HG03108 (cell line): ENCODE measurements at regions not wholly inside any gene's neighbourhood (a gene's known extent, or its start where the extent isn't known, plus 50 kb on each side); places are given as distances from the start of the nearest gene placed in this dataset.
"Not testable (repeated sequence)": the region's sequence is repeated elsewhere in the genome, so short reads cannot be mapped to it uniquely, and the experiment has no call there.

Source experiments
- ATAC-seq: cut with Tn5 transposase; IDR thresholded peaks from one replicate; pipeline ENCODE4 v1.9.1; 2021; ENCODE audit warnings: moderate library complexity; ENCODE audit not compliant: unreplicated experiment

DNA sequence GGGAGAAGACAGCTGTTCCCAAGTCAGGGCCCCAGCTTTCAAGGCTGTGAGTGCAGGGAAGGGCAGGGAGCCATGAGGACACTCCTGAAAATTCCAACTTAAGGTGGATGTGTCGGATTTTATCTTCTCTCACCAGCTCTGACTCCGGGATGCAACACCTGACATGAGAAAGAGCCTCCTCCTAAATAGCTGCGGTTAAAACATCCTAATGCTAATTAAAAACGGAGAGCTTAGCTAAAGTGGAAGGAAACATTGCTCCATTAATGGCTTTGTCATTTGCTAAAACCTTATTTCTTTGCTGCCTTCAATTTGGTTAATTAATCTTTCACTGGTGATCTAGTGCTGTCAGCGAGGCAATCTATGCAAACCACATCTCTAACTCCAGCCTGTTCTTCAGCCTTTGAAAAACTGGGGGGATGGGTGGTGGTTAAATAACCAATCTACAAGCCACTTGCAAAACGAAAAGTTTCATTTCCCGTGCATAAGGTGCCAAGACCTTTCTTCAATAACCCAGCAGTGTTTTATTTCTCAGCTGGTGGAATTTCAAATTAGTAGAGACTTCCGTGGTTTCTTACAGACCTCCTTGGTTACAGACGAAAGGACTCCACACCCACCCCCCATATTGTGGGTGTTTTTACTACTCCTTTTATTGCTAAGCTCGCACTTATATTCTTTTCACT lies 379.6 kb downstream of the MLLT3 start:
- ATAC-seq: peak; percentile 91

DNA sequence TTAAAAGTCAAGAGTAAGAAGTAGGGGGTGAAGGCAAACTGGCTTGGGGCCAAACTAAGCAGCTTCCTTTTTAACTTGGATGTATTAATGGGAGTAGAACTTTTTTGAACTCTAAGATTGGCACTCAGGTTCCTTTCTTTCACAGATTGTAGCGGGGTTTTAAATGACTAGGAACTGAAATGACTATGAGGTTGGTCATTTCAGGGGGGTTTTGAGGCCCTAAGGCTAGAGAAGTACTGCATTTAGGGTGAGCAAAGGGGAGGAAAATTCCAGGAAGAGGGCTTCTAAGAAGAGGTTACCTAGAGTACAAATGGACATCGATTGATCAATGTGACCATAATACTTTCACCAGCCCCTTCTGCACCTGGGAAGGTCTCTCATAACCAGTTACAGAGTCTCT lies 381.8 kb downstream of the MLLT3 start:
- ATAC-seq: no peak

DNA sequence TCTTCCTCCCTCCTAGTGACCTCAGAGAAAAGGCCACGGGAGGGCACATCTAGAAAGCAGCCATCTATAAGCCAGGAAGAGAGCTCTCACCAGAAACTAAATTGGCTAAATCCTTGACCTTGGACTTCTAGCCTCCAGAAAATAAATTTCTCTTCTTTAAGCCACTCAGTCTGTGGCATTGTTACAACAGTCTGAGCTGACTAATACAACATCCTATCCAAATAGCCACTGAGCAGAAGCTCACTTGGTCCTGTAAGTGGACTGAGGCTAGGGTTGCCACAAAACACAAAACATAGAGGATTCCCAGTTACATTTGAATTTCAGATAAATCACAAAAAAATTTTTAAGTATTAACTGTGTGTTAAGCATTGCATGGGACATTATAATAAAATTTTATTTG lies 383.4 kb downstream of the MLLT3 start:
- no peak for ATAC-seq

DNA sequence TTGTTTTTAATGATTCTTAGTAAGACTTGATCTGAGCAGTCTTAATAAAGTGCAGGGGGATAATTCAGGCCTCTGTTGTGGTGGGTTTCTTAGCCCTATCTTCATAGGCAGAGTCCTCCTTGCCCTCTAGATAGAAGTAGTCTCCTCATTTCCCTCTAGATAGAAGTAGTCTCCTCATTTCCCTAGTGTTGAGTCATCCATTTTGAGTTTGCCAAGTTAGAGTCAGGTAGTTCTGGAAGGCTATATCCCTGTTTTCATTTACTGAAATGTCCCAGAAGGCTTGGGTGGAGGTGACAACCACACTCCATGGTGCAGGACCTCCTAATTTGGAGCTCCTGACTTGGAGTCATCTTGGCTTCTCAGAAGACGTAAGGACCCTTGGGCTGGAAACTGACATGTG lies 384.6 kb downstream of the MLLT3 start:
- no peak for ATAC-seq

DNA sequence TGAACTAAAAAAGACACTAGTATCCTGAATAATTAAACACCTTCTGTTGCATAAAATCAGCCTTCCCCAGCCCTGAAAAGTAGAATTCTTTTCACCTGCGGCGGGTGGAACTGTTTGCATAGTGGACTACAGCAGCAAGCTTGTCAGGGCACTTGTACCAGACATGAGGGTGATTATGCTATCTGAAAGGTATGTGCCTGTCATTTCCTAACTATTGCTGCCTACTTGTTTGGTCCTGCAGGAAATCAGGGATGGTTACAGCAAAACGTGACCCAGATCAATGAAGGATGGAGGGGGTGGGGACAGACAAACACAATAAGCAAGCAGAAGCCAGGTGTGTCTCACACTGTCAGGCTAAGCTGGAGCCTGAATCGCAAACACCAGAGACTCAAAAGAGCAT lies 385.6 kb downstream of the MLLT3 start:
- ATAC-seq: no peak

DNA sequence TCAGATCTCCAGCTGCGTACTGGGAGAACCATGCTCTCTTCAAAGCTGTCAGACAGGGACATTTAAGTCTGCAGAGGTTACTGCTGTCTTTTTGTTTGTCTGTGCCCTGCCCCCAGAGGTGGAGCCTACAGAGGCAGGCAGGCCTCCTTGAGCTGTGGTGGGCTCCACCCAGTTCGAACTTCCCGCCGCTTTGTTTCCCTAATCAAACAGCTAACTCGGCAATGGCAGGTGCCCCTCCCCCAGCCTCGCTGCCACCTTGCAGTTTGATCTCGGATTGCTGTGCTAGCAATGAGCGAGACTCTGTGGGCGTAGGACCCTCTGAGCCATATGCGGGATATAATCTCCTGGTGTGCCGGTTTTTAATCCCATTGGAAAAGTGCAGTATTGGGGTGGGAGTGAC lies 387.1 kb downstream of the MLLT3 start:
- not testable (repeated sequence) for ATAC-seq

DNA sequence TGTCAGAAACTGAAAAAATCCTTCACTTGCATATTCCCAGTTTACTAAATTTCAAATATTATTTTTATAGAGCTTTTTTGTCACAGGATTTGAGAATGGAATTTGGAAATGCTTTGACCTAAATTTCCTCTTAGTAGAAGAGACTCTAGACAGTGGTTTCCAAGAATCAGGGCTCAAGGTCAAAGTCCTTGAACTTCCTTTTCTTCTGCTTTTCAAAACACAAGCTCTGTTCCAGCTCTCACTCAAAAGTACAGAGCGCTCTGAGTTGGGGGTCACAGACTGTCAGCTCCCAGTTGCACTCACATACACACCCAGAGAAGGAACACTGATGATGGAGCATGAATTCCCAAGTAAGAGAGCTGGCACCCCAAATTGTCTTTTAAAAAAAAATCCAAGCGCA lies 394.2 kb downstream of the MLLT3 start:
- ATAC-seq: no peak

DNA sequence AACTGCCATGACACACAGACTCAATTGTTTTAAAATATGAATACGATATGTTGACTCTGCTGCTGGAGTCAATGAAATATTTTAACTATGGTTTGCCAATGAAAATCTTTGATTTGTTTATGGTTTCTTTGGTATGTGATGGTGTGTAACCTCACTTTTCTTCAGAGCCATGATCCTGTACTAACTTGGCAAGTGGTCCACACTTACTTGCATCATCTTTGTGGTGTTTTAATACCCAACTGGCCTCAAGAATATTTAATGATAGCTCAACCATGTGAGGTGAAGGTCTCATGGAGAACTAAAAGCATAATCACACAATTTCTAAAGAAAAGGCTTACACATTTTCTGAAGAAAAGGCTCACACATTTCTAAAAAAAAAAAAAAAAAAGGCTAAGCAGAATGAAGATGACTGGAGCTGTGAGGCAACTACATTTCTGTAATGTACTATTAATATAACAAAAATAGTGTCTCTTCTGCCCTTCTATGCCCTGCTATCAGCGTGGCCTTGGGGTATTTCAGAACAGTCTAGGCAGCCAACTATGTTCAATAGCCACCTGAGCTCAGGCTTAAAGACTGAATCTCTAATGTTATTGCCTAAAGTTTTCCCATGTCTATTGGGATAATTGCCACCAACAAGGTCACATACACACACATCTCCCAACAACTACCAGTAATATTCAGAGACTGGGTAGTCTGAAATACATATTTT lies 395.0 kb downstream of the MLLT3 start:
- no peak for ATAC-seq

DNA sequence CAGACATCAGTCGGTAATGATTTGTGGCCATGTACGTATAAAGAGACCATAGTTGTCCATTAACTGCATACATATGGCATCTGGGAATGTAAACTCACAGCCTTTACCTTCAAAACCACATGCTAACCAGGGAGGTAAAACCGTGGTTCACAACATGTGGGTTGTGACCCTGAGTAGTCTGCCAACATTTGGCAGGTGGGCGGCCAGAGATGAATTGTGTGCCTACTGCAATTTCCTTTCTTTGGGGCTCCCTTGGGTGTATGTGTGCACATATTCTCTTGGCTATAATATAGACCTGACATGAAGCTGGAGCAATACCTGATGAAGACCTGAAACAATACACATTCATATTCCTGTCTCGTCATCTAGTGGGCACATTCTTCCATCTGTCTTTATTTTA lies 396.0 kb downstream of the MLLT3 start:
- ATAC-seq: no peak

DNA sequence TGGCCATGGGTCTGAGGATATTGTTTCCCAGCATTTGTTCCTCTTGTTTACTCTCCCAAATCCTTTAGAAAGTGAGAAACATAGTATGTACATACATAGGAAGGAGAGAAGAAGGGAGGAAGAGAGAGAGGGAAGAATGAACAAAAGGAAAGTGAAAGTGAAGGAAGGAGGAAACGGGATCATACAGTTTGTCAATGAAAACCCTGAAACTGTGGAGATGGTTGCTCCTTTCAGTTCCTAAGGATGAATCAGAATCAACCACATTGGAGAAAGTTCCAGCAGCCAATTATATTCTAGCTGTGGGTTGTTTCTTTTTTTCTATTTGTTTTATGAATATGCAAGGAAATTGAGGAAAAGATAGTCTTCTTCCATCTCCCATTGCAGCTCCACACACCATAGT lies 396.5 kb downstream of the MLLT3 start:
- no peak for ATAC-seq

DNA sequence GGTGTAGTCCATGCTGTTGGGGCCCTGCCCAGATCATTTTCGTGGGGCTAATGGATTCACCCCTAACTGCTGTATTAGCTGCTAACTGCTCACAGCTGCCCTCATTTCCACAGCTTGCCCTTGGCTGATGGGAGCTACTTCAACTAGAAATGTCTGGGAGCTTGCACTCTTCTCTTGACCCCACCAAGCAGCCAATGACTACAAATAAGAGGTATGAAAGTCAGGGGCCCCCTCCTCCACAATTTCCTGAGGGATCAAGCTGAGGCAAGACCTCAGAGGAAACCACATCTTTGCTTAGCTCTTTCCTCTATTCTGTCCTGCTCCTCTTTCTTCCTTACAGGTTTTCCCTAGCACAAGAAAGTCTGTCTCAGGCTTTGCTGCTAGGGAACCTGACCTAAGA lies 397.5 kb downstream of the MLLT3 start:
- ATAC-seq: no peak

DNA sequence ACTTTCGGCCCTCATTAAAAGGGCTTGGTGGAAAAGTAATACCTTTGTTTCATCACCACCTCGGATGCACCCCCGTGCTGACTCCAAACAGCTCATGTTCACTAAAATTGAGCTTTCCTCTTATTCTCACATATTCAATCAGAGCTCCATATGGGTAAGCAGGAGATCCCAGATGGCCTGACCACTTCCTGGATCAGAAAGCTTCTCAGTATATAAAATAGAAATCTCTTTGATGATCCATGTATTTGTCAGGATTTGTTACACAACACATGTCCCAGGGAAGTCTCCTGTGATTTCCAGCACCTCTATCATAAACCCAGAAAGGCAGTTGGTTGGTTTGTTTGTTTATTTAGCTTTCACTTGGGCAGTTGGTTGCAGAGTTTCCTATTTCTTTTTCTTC lies 402.0 kb downstream of the MLLT3 start:
- no peak for ATAC-seq

DNA sequence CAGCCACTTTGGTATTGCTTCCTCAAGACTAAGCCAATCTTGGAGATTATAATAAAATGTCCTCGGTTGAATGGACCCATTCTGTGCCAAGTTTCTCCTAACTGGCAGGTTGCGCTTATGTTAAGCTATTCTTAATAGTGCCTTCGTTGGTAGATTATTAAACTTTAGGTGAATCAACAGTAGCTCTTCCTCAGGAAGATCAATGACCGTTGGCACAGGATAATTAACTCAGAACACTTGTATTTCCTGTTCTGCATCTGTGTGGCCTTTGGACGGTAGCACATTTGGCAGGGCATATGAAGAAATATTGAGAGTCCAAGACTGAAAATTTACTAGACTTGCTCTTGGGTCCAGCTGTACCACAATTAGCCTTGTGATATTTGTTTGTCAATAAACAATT lies 402.9 kb downstream of the MLLT3 start:
- no peak for ATAC-seq

DNA sequence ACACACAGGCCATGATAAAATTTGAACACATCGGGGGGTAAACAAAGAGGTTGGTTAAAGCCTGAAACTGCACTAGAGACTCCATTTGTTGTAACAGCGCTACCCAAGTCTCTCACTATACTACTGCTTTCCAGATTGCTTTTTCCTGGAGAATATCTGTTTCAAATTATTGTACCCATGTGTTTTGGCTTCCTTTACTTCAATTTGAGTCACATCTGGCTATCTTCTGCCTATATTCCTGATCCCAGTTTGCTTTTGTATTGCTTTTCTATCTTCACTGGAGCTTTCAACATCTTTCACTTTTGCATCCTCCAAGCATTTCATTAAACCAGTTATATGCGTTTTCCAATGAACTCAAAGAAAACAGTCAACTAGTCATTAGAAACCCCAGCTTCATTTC lies 404.7 kb downstream of the MLLT3 start:
- no peak for ATAC-seq

DNA sequence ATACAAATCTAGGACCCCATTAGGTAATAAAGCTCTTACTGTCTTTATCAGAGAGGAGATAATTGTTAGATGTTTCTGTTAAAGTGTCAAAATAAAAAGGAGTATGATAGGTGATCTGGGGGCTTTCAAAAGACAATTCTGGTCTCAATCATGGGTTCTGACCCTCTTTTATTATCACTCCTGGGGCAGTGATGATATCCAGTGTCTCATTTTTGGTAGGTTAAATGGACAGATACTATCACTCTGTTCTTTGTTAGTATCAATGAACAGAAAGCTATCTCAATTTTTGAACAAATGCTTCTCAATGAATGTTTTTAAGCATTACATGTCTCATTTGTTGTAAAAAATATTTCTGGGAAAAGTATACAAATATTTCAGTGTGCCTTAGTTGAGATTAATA lies 405.9 kb downstream of the MLLT3 start:
- ATAC-seq: no peak

DNA sequence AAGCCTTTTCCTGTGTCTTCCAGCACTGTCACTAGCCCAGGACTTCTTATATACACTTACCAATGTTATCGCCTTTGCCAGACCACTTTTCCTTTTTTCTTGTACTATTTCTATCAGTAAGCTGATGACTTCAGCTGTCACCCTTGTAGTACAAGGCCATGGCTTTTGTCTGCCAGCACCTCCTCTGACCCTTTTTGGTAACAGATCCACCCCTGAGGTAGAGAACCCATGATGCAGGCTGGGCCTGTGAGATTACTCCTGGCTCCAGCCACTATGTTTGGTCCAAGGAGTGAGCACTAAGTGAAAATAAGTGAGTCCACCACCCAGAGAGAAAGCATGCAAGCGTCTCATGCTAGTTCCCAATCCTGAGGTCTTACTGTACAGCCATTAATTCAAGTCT lies 406.7 kb downstream of the MLLT3 start:
- ATAC-seq: no peak

DNA sequence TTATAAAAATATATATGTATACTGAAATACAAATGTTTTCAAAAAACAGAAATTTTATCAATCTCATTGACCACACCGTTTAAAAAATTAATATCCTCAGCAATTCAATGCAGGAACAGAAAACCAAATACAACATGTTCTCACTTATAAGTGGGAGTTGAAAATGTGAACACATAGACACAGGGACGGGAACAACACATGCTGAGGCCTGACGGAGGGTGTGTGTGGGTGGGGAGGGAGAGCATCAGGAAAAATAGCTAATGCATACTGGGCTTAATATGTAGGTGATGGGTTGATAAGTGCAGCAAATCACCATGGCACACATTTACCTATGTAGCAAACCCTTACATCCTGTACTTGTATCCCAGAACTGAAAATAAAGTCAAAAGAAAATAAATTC lies 409.5 kb downstream of the MLLT3 start:
- ATAC-seq: no peak

DNA sequence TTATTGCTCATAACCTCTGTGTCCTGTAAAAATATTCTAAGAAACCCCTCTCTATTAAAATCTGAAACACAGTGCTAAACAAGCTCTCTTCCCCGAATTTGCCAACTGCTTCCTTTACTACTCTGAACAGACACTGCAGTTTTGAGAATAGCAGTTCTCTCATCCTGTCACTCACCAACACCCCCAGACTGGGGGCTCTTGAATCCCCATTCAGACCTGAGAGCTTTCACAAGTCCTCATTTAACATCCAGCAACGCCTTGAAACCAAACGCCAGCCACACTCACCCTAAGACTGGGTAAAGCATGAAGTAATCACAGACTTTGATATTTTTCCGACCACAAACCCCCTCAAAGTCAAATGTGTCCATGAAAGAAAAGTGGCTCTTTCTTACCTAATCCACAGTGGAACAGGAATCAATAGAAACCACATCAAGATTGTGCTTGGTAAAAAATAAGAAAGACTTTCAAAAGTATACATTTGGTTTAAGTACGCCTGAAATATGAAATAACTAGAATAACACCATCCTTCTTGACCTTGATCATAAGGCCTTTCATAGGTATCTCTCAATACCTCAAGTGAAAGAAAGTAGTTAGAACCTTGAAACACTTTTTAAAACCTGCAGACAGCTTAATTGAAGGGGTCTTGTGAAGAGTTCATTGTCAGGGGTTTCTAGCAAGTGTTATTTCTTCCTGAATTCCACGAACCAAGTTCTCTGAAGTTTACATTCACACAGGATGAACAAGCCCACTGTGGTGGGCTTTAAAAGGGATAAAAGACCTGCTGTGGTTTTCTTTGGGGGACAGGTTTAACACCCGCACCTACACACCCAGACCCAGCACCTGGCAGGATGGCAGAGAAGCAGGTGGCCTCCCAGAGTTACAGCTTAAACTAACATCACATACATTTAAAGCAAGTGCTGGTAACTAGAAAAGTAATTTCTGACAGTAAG lies 412.6 kb downstream of the MLLT3 start:
- ATAC-seq: no peak

DNA sequence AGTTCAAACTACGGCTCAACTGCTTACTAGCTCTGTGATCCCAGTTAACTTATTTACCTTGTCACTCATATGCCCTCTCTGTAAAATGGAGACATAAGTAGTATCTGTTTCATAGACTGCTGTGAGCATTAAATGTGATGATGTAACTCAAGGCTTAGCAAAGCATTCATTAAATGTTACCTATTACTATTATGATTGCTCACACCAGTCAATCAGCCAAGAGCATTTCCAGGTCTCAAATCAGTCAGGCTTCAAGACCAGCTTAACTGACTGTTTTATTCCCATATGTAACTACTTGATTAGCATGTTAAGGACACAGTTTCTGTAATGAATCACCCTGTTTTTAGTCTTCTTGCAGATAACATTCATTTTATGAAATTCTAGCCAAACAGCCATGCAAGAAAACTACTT lies 413.3 kb downstream of the MLLT3 start:
- no peak for ATAC-seq

DNA sequence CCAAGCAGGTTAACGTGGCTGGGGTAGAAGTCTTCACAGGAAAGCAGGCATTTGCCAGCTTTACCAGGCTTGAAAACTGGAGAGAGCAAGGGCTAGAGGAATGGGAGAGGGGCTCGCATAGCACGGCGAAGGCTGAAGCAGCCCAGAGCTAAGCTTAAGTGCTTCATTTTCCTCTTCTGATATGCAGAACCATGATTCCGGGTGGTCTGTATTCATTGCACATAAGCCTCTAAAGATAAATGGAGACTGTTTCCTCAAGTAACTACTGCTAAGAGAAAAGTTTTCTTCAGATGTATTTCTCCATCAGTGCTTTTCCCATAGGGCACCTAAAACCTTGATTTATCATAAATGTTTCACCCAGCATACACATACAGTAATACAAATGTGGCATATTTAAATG lies 414.1 kb downstream of the MLLT3 start:
- no peak for ATAC-seq

DNA sequence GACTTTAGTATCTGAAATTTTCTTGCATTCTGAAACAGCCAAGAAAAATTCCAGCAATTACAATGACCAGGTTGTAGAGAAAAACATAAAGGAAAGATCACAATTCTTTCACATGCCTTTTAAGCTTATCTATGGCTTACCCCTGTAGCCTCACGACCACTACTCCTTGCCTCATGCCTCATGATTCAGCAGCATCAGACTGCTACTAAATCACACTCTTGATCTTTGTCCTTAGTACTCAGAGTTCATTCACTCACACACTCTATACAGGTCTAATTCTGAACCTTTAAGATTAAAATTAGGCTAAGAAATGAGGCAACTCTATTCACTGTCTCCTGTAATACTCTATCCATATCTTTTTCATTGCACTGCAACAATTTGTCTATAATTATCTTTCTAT lies 415.1 kb downstream of the MLLT3 start:
- ATAC-seq: no peak

DNA sequence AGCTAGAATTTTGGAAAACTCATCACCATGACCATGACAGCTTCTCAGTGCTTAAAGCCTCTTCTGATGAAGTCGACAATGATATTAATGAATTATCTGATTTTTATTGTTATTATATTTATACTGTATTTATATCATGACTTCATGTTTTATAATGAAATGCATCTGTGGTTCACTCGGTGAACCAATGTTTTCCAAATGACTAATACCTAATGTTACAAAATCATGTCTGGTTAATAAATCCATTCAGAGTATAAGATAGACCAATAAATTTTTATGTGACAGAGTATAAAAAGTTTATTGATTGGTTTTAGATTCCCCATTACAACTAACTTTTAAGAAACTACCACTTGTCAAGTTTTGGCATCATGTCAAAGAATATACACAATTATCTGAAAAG lies 416.5 kb downstream of the MLLT3 start:
- ATAC-seq: no peak
